ENCODE measurements at regions not wholly inside any gene's neighbourhood (a gene's known extent, or its start where the extent isn't known, plus 50 kb on each side); places are given as distances from the start of the nearest gene placed in this dataset.

GRCh38 chr4:181741513-181741912 lies 501.7 kb upstream of the TENM3 start:
- WGBS, 2 donors, result 82 to 83% methylated on average over 6 of the region's 6 CpGs
- TF ChIP-seq CTCF (IDR thresholded peaks at IDR 0.05) (no peak), POLR2A (IDR thresholded peaks at IDR 0.05) (no peak)

GRCh38 chr4:181745933-181746625 lies 497.1 kb upstream of the TENM3 start:
- intact Hi-C loops (cut with DNase I; ENCODE audit: low total_unique reads), result no loop called here
- 78 to 82% methylated on average over 1 of the region's 1 CpG for WGBS, 2 donors
- TF ChIP-seq CTCF (IDR thresholded peaks at IDR 0.05) (no peak), POLR2A (IDR thresholded peaks at IDR 0.05) (no peak)
- DNase-seq (ENCODE audit: low spot score in 2 of 2), result no peak
- no peak overlapping the region for H3K4me3 ChIP-seq (ENCODE audit: low read depth, poor library complexity, severe bottlenecking)

More at GRCh38 chr4:181741513-181741912, 501.7 kb upstream of the TENM3 start:
- DNase-seq (ENCODE audit: low spot score in 2 of 2), result no peak
- intact Hi-C loops (cut with DNase I; ENCODE audit: low total_unique reads), result no loop called here
- H3K4me3 ChIP-seq (ENCODE audit: low read depth, poor library complexity, severe bottlenecking), result no peak overlapping the region

GRCh38 chr4:181748581-181748980 lies 494.6 kb upstream of the TENM3 start:
- WGBS, 2 donors, result 37% methylated on average over 4 of the region's 4 CpGs
- no peak overlapping the region for H3K4me3 ChIP-seq (ENCODE audit: low read depth, poor library complexity, severe bottlenecking)
- DNase-seq (ENCODE audit: low spot score in 2 of 2), result no peak
- intact Hi-C loops (cut with DNase I; ENCODE audit: low total_unique reads), result no loop called here
- TF ChIP-seq POLR2A (IDR thresholded peaks at IDR 0.05) (no peak), CTCF (IDR thresholded peaks at IDR 0.05) (no peak)

- intact Hi-C loops (cut with DNase I; ENCODE audit: low total_unique reads), result no loop called here
Measured at GRCh38 chr4:181752516-181752915, 490.7 kb upstream of the TENM3 start.

GRCh38 chr4:181753207-181753606 lies 490.0 kb upstream of the TENM3 start:
- 68 to 73% methylated on average over 4 of the region's 4 CpGs for WGBS, 2 donors
- DNase-seq (ENCODE audit: low spot score in 2 of 2), result no peak
- intact Hi-C loops (cut with DNase I; ENCODE audit: low total_unique reads), result no loop called here
- TF ChIP-seq POLR2A (IDR thresholded peaks at IDR 0.05) (no peak), CTCF (IDR thresholded peaks at IDR 0.05) (no peak)
- H3K4me3 ChIP-seq (ENCODE audit: low read depth, poor library complexity, severe bottlenecking), result no peak overlapping the region

More at GRCh38 chr4:181752516-181752915, 490.7 kb upstream of the TENM3 start:
- no peak for DNase-seq (ENCODE audit: low spot score in 2 of 2)
- WGBS, 2 donors, result 61 to 69% methylated on average over 6 of the region's 6 CpGs
- TF ChIP-seq CTCF (IDR thresholded peaks at IDR 0.05), result no peak
- no peak for TF ChIP-seq POLR2A (IDR thresholded peaks at IDR 0.05)
- H3K4me3 ChIP-seq (ENCODE audit: low read depth, poor library complexity, severe bottlenecking), result no peak overlapping the region

GRCh38 chr4:181755846-181756245 lies 487.4 kb upstream of the TENM3 start:
- H3K4me3 ChIP-seq (ENCODE audit: low read depth, poor library complexity, severe bottlenecking), result no peak overlapping the region
- WGBS, 2 donors, result 64 to 65% methylated on average over 5 of the region's 5 CpGs
- no peak for TF ChIP-seq POLR2A (IDR thresholded peaks at IDR 0.05)
- no peak for TF ChIP-seq CTCF (IDR thresholded peaks at IDR 0.05)
- DNase-seq (ENCODE audit: low spot score in 2 of 2), result no peak
- intact Hi-C loops (cut with DNase I; ENCODE audit: low total_unique reads), result no loop called here
